ENCODE measurements at regions not wholly inside any gene's neighbourhood (a gene's known extent, or its start where the extent isn't known, plus 50 kb on each side); places are given as distances from the start of the nearest gene placed in this dataset.

DNA sequence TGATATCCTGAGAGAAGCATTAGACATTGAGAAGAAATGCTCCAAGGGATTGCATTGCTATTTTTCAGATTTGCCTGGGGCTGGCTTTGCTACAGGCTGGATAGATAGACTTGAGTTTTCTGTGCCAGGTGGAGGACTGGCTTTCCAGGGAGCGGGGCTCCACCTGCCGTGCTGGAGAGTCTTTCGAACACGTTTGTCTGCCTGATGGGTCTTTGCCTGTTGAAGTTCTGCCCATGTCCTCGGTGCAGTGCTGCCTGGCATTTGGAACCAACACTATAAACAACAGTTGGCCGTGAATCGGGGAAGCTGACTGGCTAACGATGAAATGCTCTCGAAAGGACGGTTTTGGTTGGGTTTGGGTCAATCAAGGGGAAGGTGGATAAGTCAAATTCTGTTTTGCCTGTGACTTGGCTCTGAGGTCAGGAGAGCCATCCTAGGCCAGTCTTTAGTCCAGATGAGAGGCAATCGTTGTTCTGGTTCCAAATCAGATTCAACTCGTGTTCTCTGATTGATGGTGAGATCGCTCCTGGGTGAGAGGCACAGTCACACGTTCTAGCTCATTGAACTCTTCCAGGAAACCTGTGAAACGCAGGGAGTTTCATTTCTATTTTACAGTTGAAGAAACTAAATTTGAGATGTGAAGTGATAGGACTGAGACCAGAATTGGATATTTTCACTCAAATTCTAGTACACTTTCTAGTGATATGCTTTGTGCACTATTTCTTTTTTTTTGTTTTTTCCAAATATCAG, 599.0 kb downstream of the TYW1 start:
- POLR2A ChIA-PET (ENCODE audit: unreplicated experiment) = no interaction called here
- Histone ChIP-seq H2BK20ac (ENCODE audit: low read depth, low read length) (no peak overlapping the region), H3K9ac (ENCODE audit: low read depth, low read length) (no peak overlapping the region), H4K91ac (ENCODE audit: insufficient read depth, low read depth, low read length) (no peak overlapping the region), H3K9me1 (ENCODE audit: insufficient read depth, low read length) (no peaks in the 10 kb centered on the region), H2BK5ac (ENCODE audit: low read depth, low read length, poor library complexity, severe bottlenecking) (no peak overlapping the region), H2BK15ac (ENCODE audit: low read depth, low read length) (no peak overlapping the region), H3K9me3 (ENCODE audit: control insufficient read depth, insufficient read depth, low read length) (peaks cover 20% of the 10 kb centered on the region), H4K5ac (ENCODE audit: low read depth, low read length) (no peak overlapping the region), H2AK9ac (replicated peaks; ENCODE audit: low read depth, low read length, poor library complexity) (no peak overlapping the region), H3K27ac (ENCODE audit: insufficient read depth, low read length) (no peak overlapping the region), H2BK120ac (ENCODE audit: low read depth, low read length) (no peak overlapping the region), H3K27me3 (ENCODE audit: control insufficient read depth, insufficient read depth, low read length) (no peaks in the 10 kb centered on the region), H4K20me1 (ENCODE audit: insufficient read depth, low read length) (no peaks in the 10 kb centered on the region), H3K23ac (ENCODE audit: low read depth, low read length) (no peak overlapping the region), H3K56ac (ENCODE audit: extremely low read depth, insufficient read depth, low read length) (no peak overlapping the region), H2AK5ac (ENCODE audit: low read depth, low read length) (no peak overlapping the region), H2AFZ (replicated peaks; ENCODE audit: low read length, poor library complexity) (no peak overlapping the region), H4K8ac (ENCODE audit: low read depth in 2 of 2, low read length in 2 of 2) (no peak overlapping the region), H3K79me1 (ENCODE audit: low read depth in 1 of 2, low read length in 2 of 2) (no peaks in the 10 kb centered on the region), H3K4ac (ENCODE audit: low read depth, low read length) (no peak overlapping the region), H3K36me3 (ENCODE audit: control insufficient read depth, insufficient read depth, low read length) (no peaks in the 10 kb centered on the region), H3K4me2 (ENCODE audit: low read depth, low read length) (no peak overlapping the region), H3K4me3 (ENCODE audit: insufficient read depth, low read depth, low read length) (no peak overlapping the region), H3K14ac (replicated peaks; ENCODE audit: low read depth, low read length) (no peak overlapping the region), H3K4me1 (ENCODE audit: control insufficient read depth, insufficient read depth, low read length) (no peaks in the 10 kb centered on the region), H3K18ac (ENCODE audit: low read depth, low read length) (no peak overlapping the region)
- BruUV-seq (replicated peaks) = no TSS peak
- dilution Hi-C loops (cut with HindIII; ENCODE audit: low sequenced_read_pairs, unreplicated experiment) = no loop called here
- ATAC-seq (ENCODE audit: low read depth) = no peak
- DNase-seq = no peak
- no CpG with 5 or more reads among the region's 15 CpGs for WGBS, 2 experiments (ENCODE audit: extremely low coverage in 2 of 2, insufficient read length in 1 of 2)
- in situ Hi-C loops (cut with MboI; ENCODE audit: low sequenced_read_pairs) = no loop called here
- CTCF ChIA-PET = no interaction called here
- TF ChIP-seq MAZ (IDR thresholded peaks at IDR 0.05; ENCODE audit: borderline replicate concordance, low read depth, low read length) (no peak), RFX5 (IDR thresholded peaks at IDR 0.05; ENCODE audit: low read depth, low read length) (no peak), POLR2A (IDR thresholded peaks at IDR 0.05; ENCODE audit: low read depth, low read length) (no peak), CHD1 (IDR thresholded peaks at IDR 0.05; ENCODE audit: low read depth, low read length) (no peak), CEBPB (IDR thresholded peaks at IDR 0.05; ENCODE audit: low read depth, low read length) (no peak), BHLHE40 (IDR thresholded peaks at IDR 0.05; ENCODE audit: low read depth, low read length) (no peak), RCOR1 (IDR thresholded peaks at IDR 0.05; ENCODE audit: insufficient replicate concordance, low read length) (no peak), RAD21 (IDR thresholded peaks at IDR 0.05; ENCODE audit: low read length) (no peak), NFE2L2 (IDR thresholded peaks at IDR 0.05; ENCODE audit: low read depth, low read length) (no peak), MXI1 (IDR thresholded peaks at IDR 0.05; ENCODE audit: borderline replicate concordance, low read depth, low read length) (no peak), SMC3 (IDR thresholded peaks at IDR 0.05; ENCODE audit: low read depth, low read length) (no peak), FOS (IDR thresholded peaks at IDR 0.05; ENCODE audit: low read depth, low read length) (no peak), MAFK (IDR thresholded peaks at IDR 0.05; ENCODE audit: low read depth, low read length) (no peak)
- TF ChIP-seq, protein P1, sequence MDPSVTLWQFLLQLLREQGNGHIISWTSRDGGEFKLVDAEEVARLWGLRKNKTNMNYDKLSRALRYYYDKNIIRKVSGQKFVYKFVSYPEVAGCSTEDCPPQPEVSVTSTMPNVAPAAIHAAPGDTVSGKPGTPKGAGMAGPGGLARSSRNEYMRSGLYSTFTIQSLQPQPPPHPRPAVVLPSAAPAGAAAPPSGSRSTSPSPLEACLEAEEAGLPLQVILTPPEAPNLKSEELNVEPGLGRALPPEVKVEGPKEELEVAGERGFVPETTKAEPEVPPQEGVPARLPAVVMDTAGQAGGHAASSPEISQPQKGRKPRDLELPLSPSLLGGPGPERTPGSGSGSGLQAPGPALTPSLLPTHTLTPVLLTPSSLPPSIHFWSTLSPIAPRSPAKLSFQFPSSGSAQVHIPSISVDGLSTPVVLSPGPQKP (IDR thresholded peaks at IDR 0.05; ENCODE audit: borderline replicate concordance, low read depth, low read length) = no peak
- TF ChIP-seq, protein P2, sequence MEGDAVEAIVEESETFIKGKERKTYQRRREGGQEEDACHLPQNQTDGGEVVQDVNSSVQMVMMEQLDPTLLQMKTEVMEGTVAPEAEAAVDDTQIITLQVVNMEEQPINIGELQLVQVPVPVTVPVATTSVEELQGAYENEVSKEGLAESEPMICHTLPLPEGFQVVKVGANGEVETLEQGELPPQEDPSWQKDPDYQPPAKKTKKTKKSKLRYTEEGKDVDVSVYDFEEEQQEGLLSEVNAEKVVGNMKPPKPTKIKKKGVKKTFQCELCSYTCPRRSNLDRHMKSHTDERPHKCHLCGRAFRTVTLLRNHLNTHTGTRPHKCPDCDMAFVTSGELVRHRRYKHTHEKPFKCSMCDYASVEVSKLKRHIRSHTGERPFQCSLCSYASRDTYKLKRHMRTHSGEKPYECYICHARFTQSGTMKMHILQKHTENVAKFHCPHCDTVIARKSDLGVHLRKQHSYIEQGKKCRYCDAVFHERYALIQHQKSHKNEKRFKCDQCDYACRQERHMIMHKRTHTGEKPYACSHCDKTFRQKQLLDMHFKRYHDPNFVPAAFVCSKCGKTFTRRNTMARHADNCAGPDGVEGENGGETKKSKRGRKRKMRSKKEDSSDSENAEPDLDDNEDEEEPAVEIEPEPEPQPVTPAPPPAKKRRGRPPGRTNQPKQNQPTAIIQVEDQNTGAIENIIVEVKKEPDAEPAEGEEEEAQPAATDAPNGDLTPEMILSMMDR (conservative IDR thresholded peaks at IDR 0.05; ENCODE audit: low read depth, low read length) = no peak
- TF ChIP-seq, protein P3, sequence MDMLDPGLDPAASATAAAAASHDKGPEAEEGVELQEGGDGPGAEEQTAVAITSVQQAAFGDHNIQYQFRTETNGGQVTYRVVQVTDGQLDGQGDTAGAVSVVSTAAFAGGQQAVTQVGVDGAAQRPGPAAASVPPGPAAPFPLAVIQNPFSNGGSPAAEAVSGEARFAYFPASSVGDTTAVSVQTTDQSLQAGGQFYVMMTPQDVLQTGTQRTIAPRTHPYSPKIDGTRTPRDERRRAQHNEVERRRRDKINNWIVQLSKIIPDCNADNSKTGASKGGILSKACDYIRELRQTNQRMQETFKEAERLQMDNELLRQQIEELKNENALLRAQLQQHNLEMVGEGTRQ (IDR thresholded peaks at IDR 0.05; ENCODE audit: low read depth, low read length) = no peak
- intact Hi-C loops (cut with micrococcal nuclease) = no loop called here

Data from IMR-90 (cell line).